GM18508 (cell line): ENCODE measurements at regions not wholly inside any gene's neighbourhood (a gene's known extent, or its start where the extent isn't known, plus 50 kb on each side); places are given as distances from the start of the nearest gene placed in this dataset.

Experiments
- ATAC-seq: cut with Tn5 transposase; IDR thresholded peaks from one replicate; pipeline ENCODE4 v1.9.1; 2021; ENCODE audit warnings: moderate number of reproducible peaks; ENCODE audit not compliant: insufficient read depth, unreplicated experiment

GRCh38 chr10:78992333-78992732 lies 76.4 kb upstream of the ZMIZ1 start:
- no peak for ATAC-seq

GRCh38 chr10:78993261-78993945 lies 75.4 kb upstream of the ZMIZ1 start:
- no peak for ATAC-seq

- no peak for ATAC-seq
Observed at GRCh38 chr10:78995987-78996791, 72.6 kb upstream of the ZMIZ1 start.

GRCh38 chr10:78996792-78997129 lies 72.0 kb upstream of the ZMIZ1 start:
- ATAC-seq, result no peak

- ATAC-seq, result no peak
Observed at GRCh38 chr10:78997635-78998618, 70.8 kb upstream of the ZMIZ1 start.

- no peak for ATAC-seq
Observed at GRCh38 chr10:79001082-79001885, 67.5 kb upstream of the ZMIZ1 start.

GRCh38 chr10:79002336-79002735 lies 66.4 kb upstream of the ZMIZ1 start:
- ATAC-seq, result no peak

GRCh38 chr10:79003183-79004100 lies 65.3 kb upstream of the ZMIZ1 start:
- no peak for ATAC-seq

GRCh38 chr10:79004311-79004710 lies 64.5 kb upstream of the ZMIZ1 start:
- no peak for ATAC-seq

GRCh38 chr10:79005126-79005810 lies 63.5 kb upstream of the ZMIZ1 start:
- no peak for ATAC-seq

- no peak for ATAC-seq
Observed at GRCh38 chr10:79007018-79007417, 61.7 kb upstream of the ZMIZ1 start.

- no peak for ATAC-seq
Observed at GRCh38 chr10:79007421-79008319, 61.1 kb upstream of the ZMIZ1 start.

GRCh38 chr10:79009145-79009544 lies 59.6 kb upstream of the ZMIZ1 start:
- ATAC-seq, result no peak

GRCh38 chr10:79012567-79012966 lies 56.2 kb upstream of the ZMIZ1 start:
- ATAC-seq, result no peak

- ATAC-seq, result no peak
Observed at GRCh38 chr10:79013406-79013987, 55.3 kb upstream of the ZMIZ1 start.

GRCh38 chr10:79014796-79015195 lies 54.0 kb upstream of the ZMIZ1 start:
- ATAC-seq, result no peak

GRCh38 chr10:79017882-79018520 lies 50.8 kb upstream of the ZMIZ1 start:
- no peak for ATAC-seq
